Fibroblast of lung (primary cell): ENCODE measurements at regions not wholly inside any gene's neighbourhood (a gene's known extent, or its start where the extent isn't known, plus 50 kb on each side); places are given as distances from the start of the nearest gene placed in this dataset.

Experiments
- CTCF ChIP-seq, 2 donors: IDR thresholded peaks in 1 of 2; conservative IDR thresholded peaks in 1 of 2; 1 replicate in 1 of 2; 2 replicates in 1 of 2; pipeline ENCODE4 v1.5.1; 2011 to 2012; ENCODE audit warnings: low read length in 2 of 2, control low read depth in 1 of 2, inconsistent platforms in 1 of 2, low read depth in 1 of 2, mild to moderate bottlenecking in 1 of 2
- EZH2 ChIP-seq: IDR thresholded peaks from 2 replicates; pipeline ENCODE4 v1.5.1; 2012; ENCODE audit warnings: low read length, control low read depth, mild to moderate bottlenecking; ENCODE audit errors: missing control alignments

GRCh38 chr2:120892967-120893667 is 157.4 kb downstream of the GLI2 start:
- TF ChIP-seq CTCF (conservative IDR thresholded peaks at IDR 0.05 in 1 of 2, IDR thresholded peaks at IDR 0.05 in 1 of 2; ENCODE audit: low read depth in 1 of 2, low read length in 2 of 2) = no peak
- TF ChIP-seq EZH2 = no peak
